NCI-H128 (cell line): ENCODE measurements at regions not wholly inside any gene's neighbourhood (a gene's known extent, or its start where the extent isn't known, plus 50 kb on each side); places are given as distances from the start of the nearest gene placed in this dataset.
"Not testable (repeated sequence)": the region's sequence is repeated elsewhere in the genome, so short reads cannot be mapped to it uniquely, and the experiment has no call there.

Experiments
- DNase-seq: peaks from one replicate; lab custom pipeline; 2025; ENCODE audit not compliant: unreplicated experiment; lab: John Stamatoyannopoulos, UW

- DNase-seq: no peak
These were observed 1124.5 kb upstream of the ATXN8OS start for GRCh38 chr13:68982961-68983619.

GRCh38 chr13:68976287-68976686, 1131.3 kb upstream of the ATXN8OS start:
- DNase-seq: no peak

GRCh38 chr13:68970532-68970931, 1137.1 kb upstream of the ATXN8OS start:
- no peak for DNase-seq

GRCh38 chr13:68948586-68948985, 1159.0 kb upstream of the ATXN8OS start:
- DNase-seq: no peak

- no peak for DNase-seq
These were observed 1163.4 kb upstream of the ATXN8OS start for GRCh38 chr13:68944272-68944671.

GRCh38 chr13:68940049-68940448, 1167.6 kb upstream of the ATXN8OS start:
- no peak for DNase-seq

- DNase-seq: no peak
These were observed 1169.0 kb upstream of the ATXN8OS start for GRCh38 chr13:68938639-68939038.

- DNase-seq: no peak
These were observed 1178.4 kb upstream of the ATXN8OS start for GRCh38 chr13:68929075-68929745.

- DNase-seq: peak; percentile 25
These were observed 1180.1 kb upstream of the ATXN8OS start for GRCh38 chr13:68927387-68928026.

- no peak for DNase-seq
These were observed 1183.6 kb upstream of the ATXN8OS start for GRCh38 chr13:68923995-68924394.

GRCh38 chr13:68908879-68909278, 1198.7 kb upstream of the ATXN8OS start:
- no peak for DNase-seq

- DNase-seq: no peak
These were observed 1202.4 kb upstream of the ATXN8OS start for GRCh38 chr13:68905186-68905585.

- DNase-seq: no peak
These were observed 1210.2 kb upstream of the ATXN8OS start for GRCh38 chr13:68897331-68897928.

- no peak for DNase-seq
These were observed 1211.9 kb upstream of the ATXN8OS start for GRCh38 chr13:68895696-68896095.

- DNase-seq: not testable (repeated sequence)
These were observed 1213.9 kb upstream of the ATXN8OS start for GRCh38 chr13:68893721-68894120.

- not testable (repeated sequence) for DNase-seq
These were observed 1215.0 kb upstream of the ATXN8OS start for GRCh38 chr13:68892596-68892995.

GRCh38 chr13:68890101-68890500, 1217.5 kb upstream of the ATXN8OS start:
- DNase-seq: not testable (repeated sequence)

GRCh38 chr13:68888832-68889231, 1218.8 kb upstream of the ATXN8OS start:
- no peak for DNase-seq

- DNase-seq: no peak
These were observed 1235.3 kb upstream of the ATXN8OS start for GRCh38 chr13:68872338-68872737.

- no peak for DNase-seq
These were observed 1256.6 kb upstream of the ATXN8OS start for GRCh38 chr13:68851026-68851425.

GRCh38 chr13:68850160-68850559, 1257.5 kb upstream of the ATXN8OS start:
- no peak for DNase-seq

GRCh38 chr13:68846663-68847062, 1261.0 kb upstream of the ATXN8OS start:
- DNase-seq: no peak
